ENCODE measurements at regions not wholly inside any gene's neighbourhood (a gene's known extent, or its start where the extent isn't known, plus 50 kb on each side); places are given as distances from the start of the nearest gene placed in this dataset.

GRCh38 chr9:108054131-108054630, 564.6 kb upstream of the KLF4 start:
- no peak overlapping the region for H3K4ac ChIP-seq (ENCODE audit: low read depth, low read length)
- Mint-ChIP-seq H3K27me3 (ENCODE audit: low read depth) (peaks cover 10% of the 10 kb centered on the region), H3K9me3 (no peaks in the 10 kb centered on the region), H3K36me3 (ENCODE audit: insufficient read depth in 1 of 3, low read depth in 3 of 3) (no peaks in the 10 kb centered on the region), H3K4me1 (peaks cover 39 to 45% of the 10 kb centered on the region in 2 experiments), H3K27ac (no peak overlapping the region), H3K4me3 (no peak overlapping the region)
- H3T11ph ChIP-seq (ENCODE audit: low read length): no peak overlapping the region
- no CpG with 5 or more reads among the region's 3 CpGs for WGBS (ENCODE audit: extremely low coverage, insufficient read length, low lambda C conversion rate)
- H3K79me1 ChIP-seq (ENCODE audit: insufficient read depth, low read depth, low read length, poor library complexity, severe bottlenecking): no peaks in the 10 kb centered on the region
- H2AK5ac ChIP-seq (ENCODE audit: insufficient read length, low read length): no peak overlapping the region
- no peak overlapping the region for H3K56ac ChIP-seq (ENCODE audit: insufficient read length, low read depth, low read length)
- no peaks in the 10 kb centered on the region for H3K23me2 ChIP-seq (ENCODE audit: insufficient read length, low read depth, low read length, poor library complexity, severe bottlenecking)
- H2BK20ac ChIP-seq (ENCODE audit: low read depth, low read length, poor library complexity, severe bottlenecking): no peak overlapping the region
- no peak overlapping the region for H4K8ac ChIP-seq (replicated peaks; ENCODE audit: insufficient read length, low read depth, low read length)
- no peaks in the 10 kb centered on the region for H3K9me3 ChIP-seq (ENCODE audit: control insufficient read depth, low read depth, low read length)
- TF ChIP-seq CTCF (conservative IDR thresholded peaks at IDR 0.05): no peak
- no peak overlapping the region for H2BK5ac ChIP-seq (ENCODE audit: insufficient read length, low read length)
- H2BK120ac ChIP-seq (ENCODE audit: low read depth, low read length, poor library complexity, severe bottlenecking): no peak overlapping the region
- H3K18ac ChIP-seq (ENCODE audit: insufficient read length, low read depth, low read length): no peak overlapping the region
- no peaks in the 10 kb centered on the region for H3K79me2 ChIP-seq (ENCODE audit: insufficient read depth, low read length)
- H3K9ac ChIP-seq (ENCODE audit: extremely low read depth, insufficient read length, low read length): no peak overlapping the region
- H3K14ac ChIP-seq (ENCODE audit: insufficient read depth, low read length): no peak overlapping the region
- H4K5ac ChIP-seq (ENCODE audit: insufficient read length, low read depth, low read length): no peak overlapping the region
- no peak for DNase-seq
- no peaks in the 10 kb centered on the region for H4K20me1 ChIP-seq (ENCODE audit: control insufficient read depth, insufficient read depth, insufficient read length)
- H2AFZ ChIP-seq (ENCODE audit: low read length): no peak overlapping the region
- H3K23ac ChIP-seq (ENCODE audit: insufficient read length, low read depth, low read length): no peak overlapping the region
- no peaks in the 10 kb centered on the region; the same call in 1 of the 2 replicates for H3K4me1 ChIP-seq (ENCODE audit: insufficient read depth, low read length)
- no peak overlapping the region for H4K91ac ChIP-seq (ENCODE audit: insufficient read length, low read depth, low read length)
- no peak overlapping the region for H3K4me2 ChIP-seq (ENCODE audit: insufficient read depth, insufficient read length, low read length)
- H3K27ac ChIP-seq (ENCODE audit: insufficient read length, low read depth, low read length): no peak overlapping the region
- no peaks in the 10 kb centered on the region for H3K27me3 ChIP-seq (ENCODE audit: insufficient read depth, low read length)
- H2BK15ac ChIP-seq (ENCODE audit: low read depth, low read length): no peak overlapping the region
- no peak overlapping the region for H2BK12ac ChIP-seq (ENCODE audit: insufficient read length, low read depth, low read length)
